NCI-H187 treated with DMSO at 0.1 percent for 48 hours (cell line): ENCODE measurements at regions not wholly inside any gene's neighbourhood (a gene's known extent, or its start where the extent isn't known, plus 50 kb on each side); places are given as distances from the start of the nearest gene placed in this dataset.
"Not testable (repeated sequence)": the region's sequence is repeated elsewhere in the genome, so short reads cannot be mapped to it uniquely, and the experiment has no call there.

Source experiments
- DNase-seq: peaks from one replicate; lab custom pipeline; 2025; lab: John Stamatoyannopoulos, UW

- DNase-seq: no peak
Observed at GRCh38 chr19:28468701-28469459, 744.1 kb downstream of the UQCRFS1 start.

- DNase-seq: no peak
Observed at GRCh38 chr19:28466107-28467045, 746.6 kb downstream of the UQCRFS1 start.

- DNase-seq: no peak
Observed at GRCh38 chr19:28465371-28466086, 747.4 kb downstream of the UQCRFS1 start.

GRCh38 chr19:28463493-28464053 is 749.4 kb downstream of the UQCRFS1 start:
- no peak for DNase-seq

- no peak for DNase-seq
Observed at GRCh38 chr19:28457620-28458019, 755.3 kb downstream of the UQCRFS1 start.

- no peak for DNase-seq
Observed at GRCh38 chr19:28456708-28457320, 756.1 kb downstream of the UQCRFS1 start.

- no peak for DNase-seq
Observed at GRCh38 chr19:28456252-28456651, 756.7 kb downstream of the UQCRFS1 start.

GRCh38 chr19:28454083-28454482 is 758.9 kb downstream of the UQCRFS1 start:
- no peak for DNase-seq

GRCh38 chr19:28453420-28453819 is 759.5 kb downstream of the UQCRFS1 start:
- no peak for DNase-seq

- no peak for DNase-seq
Observed at GRCh38 chr19:28449803-28450202, 763.1 kb downstream of the UQCRFS1 start.

GRCh38 chr19:28446511-28446910 is 766.4 kb downstream of the UQCRFS1 start:
- no peak for DNase-seq

- DNase-seq: no peak
Observed at GRCh38 chr19:28445826-28446225, 767.1 kb downstream of the UQCRFS1 start.

- DNase-seq: no peak
Observed at GRCh38 chr19:28444362-28444761, 768.6 kb downstream of the UQCRFS1 start.

GRCh38 chr19:28443361-28443760 is 769.6 kb downstream of the UQCRFS1 start:
- DNase-seq: no peak

GRCh38 chr19:28437390-28438346 is 775.3 kb downstream of the UQCRFS1 start:
- DNase-seq: no peak

GRCh38 chr19:28436320-28436719 is 776.6 kb downstream of the UQCRFS1 start:
- DNase-seq: no peak

GRCh38 chr19:28435551-28436271 is 777.2 kb downstream of the UQCRFS1 start:
- no peak for DNase-seq

- not testable (repeated sequence) for DNase-seq
Observed at GRCh38 chr19:28434794-28435193, 778.2 kb downstream of the UQCRFS1 start.

GRCh38 chr19:28434365-28434764 is 778.6 kb downstream of the UQCRFS1 start:
- not testable (repeated sequence) for DNase-seq

GRCh38 chr19:28433166-28433565 is 779.8 kb downstream of the UQCRFS1 start:
- not testable (repeated sequence) for DNase-seq
